ENCODE measurements at regions not wholly inside any gene's neighbourhood (a gene's known extent, or its start where the extent isn't known, plus 50 kb on each side); places are given as distances from the start of the nearest gene placed in this dataset.

DNA sequence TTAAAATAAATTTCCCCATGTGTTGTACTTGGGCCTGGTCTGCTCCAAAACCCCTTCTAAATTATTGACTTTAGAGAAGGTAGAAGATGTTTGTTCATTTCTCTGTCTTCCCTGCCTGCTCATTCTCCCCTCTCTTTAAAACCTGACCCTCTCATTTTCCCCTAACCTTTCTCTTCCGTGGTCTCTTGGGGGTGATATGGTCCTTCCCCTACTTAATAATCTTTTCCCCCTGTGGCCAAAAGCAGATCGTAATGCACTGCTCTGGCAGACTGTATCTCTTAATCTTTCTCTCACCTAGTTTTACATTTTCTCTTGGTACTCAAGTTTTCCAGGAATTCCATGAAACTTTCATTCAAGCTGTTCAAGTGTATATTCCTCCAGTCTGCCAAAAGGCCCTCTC lies 301.7 kb downstream of the TTLL7 start:
- Histone ChIP-seq H3K9ac (ENCODE audit: low read depth, low read length, poor library complexity) (no peak overlapping the region), H2BK15ac (ENCODE audit: low read length) (no peak overlapping the region), H3K4ac (ENCODE audit: low read length) (no peak overlapping the region), H3K14ac (ENCODE audit: low read length) (no peak overlapping the region), H3K4me2 (ENCODE audit: insufficient read depth, low read length, poor library complexity, severe bottlenecking) (no peak overlapping the region), H2BK12ac (ENCODE audit: low read length) (no peak overlapping the region), H2BK5ac (ENCODE audit: low read length) (no peak overlapping the region), H3K36me3 (replicated peaks in 1 of 2; ENCODE audit: control insufficient read depth in 2 of 2, insufficient read depth in 2 of 2, low read length in 2 of 2) (no peaks in the 10 kb centered on the region), H3K9me3 (replicated peaks in 1 of 2; ENCODE audit: control insufficient read depth in 2 of 2, insufficient read depth in 1 of 2, low read depth in 1 of 2, low read length in 2 of 2) (no peaks in the 10 kb centered on the region), H4K91ac (ENCODE audit: low read depth, low read length, poor library complexity) (no peak overlapping the region), H2BK120ac (ENCODE audit: low read depth, low read length) (no peak overlapping the region), H4K8ac (ENCODE audit: low read depth, low read length) (no peak overlapping the region), H2AFZ (ENCODE audit: low read length) (no peak overlapping the region), H3K4me1 (ENCODE audit: control insufficient read depth in 2 of 2, insufficient read depth in 1 of 2, low read depth in 1 of 2, low read length in 2 of 2) (peaks cover 15 to 19% of the 10 kb centered on the region in 2 donors), H3K23ac (ENCODE audit: low read depth, low read length, poor library complexity) (no peak overlapping the region), H3K27ac (replicated peaks; ENCODE audit: low read length) (no peak overlapping the region), H3K27me3 (ENCODE audit: control insufficient read depth in 3 of 3, insufficient read depth in 3 of 3, low read depth in 1 of 3, low read length in 3 of 3) (no peaks in the 10 kb centered on the region), H3K4me3 (ENCODE audit: low read length in 2 of 2) (no peak overlapping the region), H3K18ac (ENCODE audit: low read length) (no peak overlapping the region), H2AK5ac (ENCODE audit: low read depth, low read length) (no peak overlapping the region), H3K79me1 (ENCODE audit: low read depth, low read length) (no peaks in the 10 kb centered on the region)
- WGBS, 2 donors (ENCODE audit: extremely low coverage in 2 of 2, insufficient read length in 2 of 2, insufficient replicate concordance in 1 of 2), result no CpG with 5 or more reads among the region's 2 CpGs
- no peak for DNase-seq (ENCODE audit: low spot score)

DNA sequence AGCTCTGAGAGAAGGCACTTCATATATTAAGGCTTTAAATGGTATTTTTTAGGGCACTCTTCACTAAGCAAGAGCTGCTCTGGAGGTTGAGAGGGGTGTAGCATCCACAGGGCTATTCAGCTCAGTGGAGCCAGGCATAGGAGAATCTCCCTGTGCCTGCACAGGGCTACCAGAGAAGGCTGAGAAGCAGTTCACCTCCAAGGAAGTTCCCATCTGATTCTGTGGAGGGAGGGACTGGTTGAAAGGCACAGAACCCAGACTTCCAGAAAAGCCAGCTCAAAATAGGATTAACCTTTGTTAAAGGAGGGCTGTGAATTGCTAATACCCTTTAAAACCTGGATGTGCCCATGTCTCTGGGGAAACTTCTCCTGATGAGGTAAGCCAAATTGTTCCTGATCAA lies 304.5 kb downstream of the TTLL7 start:
- no peak for DNase-seq (ENCODE audit: low spot score)
- Histone ChIP-seq H2BK120ac (ENCODE audit: low read depth, low read length) (no peak overlapping the region), H4K8ac (ENCODE audit: low read depth, low read length) (no peak overlapping the region), H2BK12ac (ENCODE audit: low read length) (no peak overlapping the region), H3K9ac (ENCODE audit: low read depth, low read length, poor library complexity) (no peak overlapping the region), H3K18ac (ENCODE audit: low read length) (no peak overlapping the region), H3K9me3 (replicated peaks in 1 of 2; ENCODE audit: control insufficient read depth in 2 of 2, insufficient read depth in 1 of 2, low read depth in 1 of 2, low read length in 2 of 2) (no peaks in the 10 kb centered on the region), H3K4me1 (ENCODE audit: control insufficient read depth in 2 of 2, insufficient read depth in 1 of 2, low read depth in 1 of 2, low read length in 2 of 2) (peaks cover 21 to 27% of the 10 kb centered on the region in 2 donors), H3K4me2 (ENCODE audit: insufficient read depth, low read length, poor library complexity, severe bottlenecking) (no peak overlapping the region), H3K27me3 (ENCODE audit: control insufficient read depth in 3 of 3, insufficient read depth in 3 of 3, low read depth in 1 of 3, low read length in 3 of 3) (no peaks in the 10 kb centered on the region), H3K79me1 (ENCODE audit: low read depth, low read length) (no peaks in the 10 kb centered on the region), H3K14ac (ENCODE audit: low read length) (no peak overlapping the region), H3K4ac (ENCODE audit: low read length) (no peak overlapping the region), H2AK5ac (ENCODE audit: low read depth, low read length) (no peak overlapping the region), H2BK15ac (ENCODE audit: low read length) (no peak overlapping the region), H2AFZ (ENCODE audit: low read length) (peak overlapping the region; percentile 71), H3K4me3 (ENCODE audit: low read length in 2 of 2) (peak overlapping the region in 1 of 2 donors; percentile 33), H3K23ac (ENCODE audit: low read depth, low read length, poor library complexity) (no peak overlapping the region), H4K91ac (ENCODE audit: low read depth, low read length, poor library complexity) (no peak overlapping the region), H2BK5ac (ENCODE audit: low read length) (no peak overlapping the region), H3K27ac (replicated peaks; ENCODE audit: low read length) (peak overlapping the region; percentile 70), H3K36me3 (replicated peaks in 1 of 2; ENCODE audit: control insufficient read depth in 2 of 2, insufficient read depth in 2 of 2, low read length in 2 of 2) (no peaks in the 10 kb centered on the region)

DNA sequence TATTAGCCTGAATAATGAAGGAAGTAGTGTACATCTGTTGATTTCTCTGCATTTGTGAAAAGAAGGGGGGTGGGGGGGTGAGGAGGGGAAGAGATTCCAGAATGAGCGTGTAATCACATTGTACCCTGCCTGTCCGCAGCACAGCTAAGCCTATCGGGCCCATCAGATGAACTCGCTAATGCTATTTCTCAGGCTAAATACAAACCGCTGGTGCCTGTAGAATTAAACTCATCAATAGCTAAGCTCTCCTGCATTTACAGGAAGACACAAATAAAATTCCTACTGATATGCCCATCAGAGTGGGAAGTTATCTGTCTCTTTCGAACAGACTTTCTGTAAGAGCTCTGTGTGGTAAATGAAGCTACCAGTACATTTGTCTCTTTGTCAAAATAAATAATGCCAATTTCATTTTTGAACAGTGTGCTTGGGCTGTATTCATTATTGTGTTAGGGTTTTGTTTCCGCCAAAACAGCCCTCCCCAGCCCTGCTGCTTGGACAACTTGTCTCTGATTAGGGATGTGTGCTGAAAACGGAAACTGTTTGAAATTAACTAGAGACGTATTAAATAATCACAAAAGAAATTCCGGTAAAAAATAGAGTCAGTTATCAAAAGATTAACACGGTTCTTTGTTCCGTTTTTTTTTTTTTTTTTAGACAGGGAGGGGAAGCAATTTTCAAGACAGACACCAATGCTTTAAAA lies 305.4 kb downstream of the TTLL7 start:
- Histone ChIP-seq H3K9ac (ENCODE audit: low read depth, low read length, poor library complexity) (no peak overlapping the region), H2AFZ (ENCODE audit: low read length) (peak overlapping the region; percentile 71), H3K79me1 (ENCODE audit: low read depth, low read length) (no peaks in the 10 kb centered on the region), H3K4me2 (ENCODE audit: insufficient read depth, low read length, poor library complexity, severe bottlenecking) (peak overlapping the region; percentile 12), H2BK120ac (ENCODE audit: low read depth, low read length) (no peak overlapping the region), H3K23ac (ENCODE audit: low read depth, low read length, poor library complexity) (no peak overlapping the region), H3K14ac (ENCODE audit: low read length) (no peak overlapping the region), H3K4me3 (ENCODE audit: low read length in 2 of 2) (peak overlapping the region in 1 of 2 donors; percentile 33), H3K36me3 (replicated peaks in 1 of 2; ENCODE audit: control insufficient read depth in 2 of 2, insufficient read depth in 2 of 2, low read length in 2 of 2) (no peaks in the 10 kb centered on the region), H2BK5ac (ENCODE audit: low read length) (no peak overlapping the region), H2BK15ac (ENCODE audit: low read length) (no peak overlapping the region), H2BK12ac (ENCODE audit: low read length) (no peak overlapping the region), H4K91ac (ENCODE audit: low read depth, low read length, poor library complexity) (no peak overlapping the region), H3K18ac (ENCODE audit: low read length) (no peak overlapping the region), H2AK5ac (ENCODE audit: low read depth, low read length) (no peak overlapping the region), H3K27ac (replicated peaks; ENCODE audit: low read length) (peak overlapping the region; percentile 93), H4K8ac (ENCODE audit: low read depth, low read length) (no peak overlapping the region), H3K4me1 (ENCODE audit: control insufficient read depth in 2 of 2, insufficient read depth in 1 of 2, low read depth in 1 of 2, low read length in 2 of 2) (peaks cover 21 to 27% of the 10 kb centered on the region in 2 donors), H3K9me3 (replicated peaks in 1 of 2; ENCODE audit: control insufficient read depth in 2 of 2, insufficient read depth in 1 of 2, low read depth in 1 of 2, low read length in 2 of 2) (no peaks in the 10 kb centered on the region), H3K4ac (ENCODE audit: low read length) (no peak overlapping the region), H3K27me3 (ENCODE audit: control insufficient read depth in 3 of 3, insufficient read depth in 3 of 3, low read depth in 1 of 3, low read length in 3 of 3) (no peaks in the 10 kb centered on the region)
- WGBS, 2 donors (ENCODE audit: extremely low coverage in 2 of 2, insufficient read length in 2 of 2, insufficient replicate concordance in 1 of 2), result no CpG with 5 or more reads among the region's 12 CpGs
- peak; percentile 37 for DNase-seq (ENCODE audit: low spot score)

DNA sequence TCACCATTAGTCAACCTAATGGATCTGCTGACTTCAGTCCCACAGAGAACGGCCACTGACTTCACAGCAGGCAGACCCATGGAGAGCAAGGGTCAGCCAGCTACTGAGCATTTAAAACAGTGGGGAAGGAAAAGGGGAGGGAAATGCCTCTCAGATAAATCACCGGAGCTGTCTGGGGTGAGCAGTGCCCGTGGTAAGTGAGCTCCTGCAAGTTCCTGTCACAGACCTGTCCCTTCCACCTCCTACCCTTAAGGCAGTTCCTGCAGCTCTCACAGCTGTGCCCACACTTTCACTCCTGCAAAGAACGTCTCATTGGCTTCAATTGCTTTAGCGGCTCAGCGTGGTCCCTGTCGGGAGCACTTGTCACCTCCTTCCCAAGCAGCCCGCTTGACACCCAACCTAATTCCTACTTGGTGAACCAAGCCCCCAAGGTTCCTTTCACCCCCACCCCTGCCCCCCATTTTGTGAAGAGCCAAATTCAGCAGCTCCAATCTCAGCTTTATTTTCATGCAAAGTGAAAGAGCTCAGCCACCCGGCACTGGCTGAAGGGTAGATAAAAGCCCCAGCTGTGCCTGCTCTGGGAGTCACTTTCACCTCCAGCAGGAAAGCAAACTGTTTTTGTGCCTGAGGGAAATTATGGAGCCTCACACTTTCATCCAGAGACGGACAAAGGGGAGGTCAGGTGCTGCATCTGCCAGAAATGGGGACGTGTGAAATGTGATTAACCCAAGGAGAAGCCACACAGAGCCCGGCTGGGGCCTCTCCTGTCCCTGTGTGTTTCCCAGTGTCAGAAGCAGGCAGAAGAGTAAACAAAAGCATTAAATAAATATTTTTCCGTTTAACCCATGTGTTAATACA lies 306.2 kb downstream of the TTLL7 start:
- Histone ChIP-seq H3K27ac (replicated peaks; ENCODE audit: low read length) (peak overlapping the region; percentile 93), H3K9me3 (replicated peaks in 1 of 2; ENCODE audit: control insufficient read depth in 2 of 2, insufficient read depth in 1 of 2, low read depth in 1 of 2, low read length in 2 of 2) (no peaks in the 10 kb centered on the region), H3K9ac (ENCODE audit: low read depth, low read length, poor library complexity) (no peak overlapping the region), H2AFZ (ENCODE audit: low read length) (peak overlapping the region; percentile 71), H3K36me3 (replicated peaks in 1 of 2; ENCODE audit: control insufficient read depth in 2 of 2, insufficient read depth in 2 of 2, low read length in 2 of 2) (no peaks in the 10 kb centered on the region), H3K4me1 (ENCODE audit: control insufficient read depth in 2 of 2, insufficient read depth in 1 of 2, low read depth in 1 of 2, low read length in 2 of 2) (peaks cover 21 to 27% of the 10 kb centered on the region in 2 donors), H4K8ac (ENCODE audit: low read depth, low read length) (no peak overlapping the region), H2AK5ac (ENCODE audit: low read depth, low read length) (peak overlapping the region; percentile 98), H2BK12ac (ENCODE audit: low read length) (no peak overlapping the region), H3K4me2 (ENCODE audit: insufficient read depth, low read length, poor library complexity, severe bottlenecking) (peak overlapping the region; percentile 48), H2BK5ac (ENCODE audit: low read length) (peak overlapping the region; percentile 44), H3K27me3 (ENCODE audit: control insufficient read depth in 3 of 3, insufficient read depth in 3 of 3, low read depth in 1 of 3, low read length in 3 of 3) (no peaks in the 10 kb centered on the region), H3K79me1 (ENCODE audit: low read depth, low read length) (no peaks in the 10 kb centered on the region), H3K18ac (ENCODE audit: low read length) (peak overlapping the region; percentile 86), H3K14ac (ENCODE audit: low read length) (no peak overlapping the region), H2BK120ac (ENCODE audit: low read depth, low read length) (peak overlapping the region; percentile 10), H3K4me3 (ENCODE audit: low read length in 2 of 2) (peak overlapping the region in 1 of 2 donors; percentile 33), H3K23ac (ENCODE audit: low read depth, low read length, poor library complexity) (no peak overlapping the region), H2BK15ac (ENCODE audit: low read length) (peak overlapping the region; percentile 32), H3K4ac (ENCODE audit: low read length) (no peak overlapping the region), H4K91ac (ENCODE audit: low read depth, low read length, poor library complexity) (no peak overlapping the region)
- no CpG with 5 or more reads among the region's 13 CpGs for WGBS, 2 donors (ENCODE audit: extremely low coverage in 2 of 2, insufficient read length in 2 of 2, insufficient replicate concordance in 1 of 2)
- DNase-seq (ENCODE audit: low spot score), result peak; percentile 56
